ENCODE measurements at regions not wholly inside any gene's neighbourhood (a gene's known extent, or its start where the extent isn't known, plus 50 kb on each side); places are given as distances from the start of the nearest gene placed in this dataset.

DNA sequence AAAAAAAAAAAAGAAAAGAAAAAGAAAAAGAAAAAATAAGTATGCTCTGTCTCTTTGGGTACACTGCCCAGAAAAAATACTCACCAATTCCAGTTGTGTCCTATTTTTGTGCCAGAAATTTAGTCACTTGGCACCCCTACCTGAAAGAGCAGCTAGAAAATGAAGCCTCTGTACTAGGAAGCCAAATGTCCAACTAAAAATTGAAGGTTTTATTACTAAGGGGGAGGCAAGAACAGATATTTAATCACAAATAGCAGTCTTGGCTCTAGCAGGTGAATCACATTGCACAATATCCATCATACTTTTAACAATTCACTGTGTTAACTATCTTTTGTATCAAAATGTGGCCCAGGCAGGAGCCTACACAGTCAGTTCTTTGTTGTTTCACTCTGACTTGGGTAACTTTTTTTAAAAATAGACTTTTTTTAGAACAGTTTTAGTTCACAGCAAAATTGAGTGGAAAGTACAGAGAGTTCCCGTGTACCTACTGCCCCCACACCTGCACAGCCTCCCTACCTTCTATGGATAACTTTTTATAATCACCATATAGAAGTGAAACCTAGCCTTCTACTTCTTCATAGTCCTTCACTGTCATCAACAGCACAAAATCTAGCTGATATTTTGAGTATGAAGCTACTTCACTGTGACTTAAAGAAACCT, 87.1 kb upstream of the ATF7IP start:
- no peak for TF ChIP-seq POLR2A (IDR thresholded peaks at IDR 0.05; ENCODE audit: low read length)
- TF ChIP-seq GATA1 (IDR thresholded peaks at IDR 0.05; ENCODE audit: low read depth, low read length) = no peak
